H1 (cell line): ENCODE measurements at regions not wholly inside any gene's neighbourhood (a gene's known extent, or its start where the extent isn't known, plus 50 kb on each side); places are given as distances from the start of the nearest gene placed in this dataset.

Experiments used
- NANOG ChIP-seq: IDR thresholded peaks from 2 replicates; pipeline ENCODE4 v1.6.1; 2011; ENCODE audit warnings: low read length, low read depth, mild to moderate bottlenecking, inconsistent platforms; ENCODE audit not compliant: insufficient read depth, poor library complexity, severe bottlenecking

- no peak for TF ChIP-seq NANOG
These were observed 52.8 kb upstream of the NFE2L3 start (continued) for GRCh38 chr7:26099236-26099635.
